ENCODE measurements at regions not wholly inside any gene's neighbourhood (a gene's known extent, or its start where the extent isn't known, plus 50 kb on each side); places are given as distances from the start of the nearest gene placed in this dataset.
"Not testable (repeated sequence)": the region's sequence is repeated elsewhere in the genome, so short reads cannot be mapped to it uniquely, and the experiment has no call there.

DNA sequence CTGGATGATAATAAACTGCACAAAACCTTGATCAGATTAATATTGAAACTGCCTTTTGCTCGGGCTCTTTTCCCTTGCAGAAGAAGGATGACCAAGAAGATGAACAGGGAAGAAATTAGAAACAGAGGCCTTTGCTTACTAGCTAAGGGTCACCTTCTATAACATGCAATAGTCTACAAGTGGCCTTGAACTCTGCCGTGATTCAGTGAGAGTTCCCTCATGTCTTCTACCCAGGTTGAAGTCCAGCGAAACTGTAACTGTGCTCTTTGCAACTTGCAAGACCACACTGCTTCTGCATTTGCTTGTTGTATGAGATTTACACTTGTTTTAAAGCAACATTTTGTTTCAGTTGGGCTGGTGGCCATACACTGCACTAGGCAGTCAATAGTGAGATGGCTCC, 108.4 kb downstream of the IGLL1 start:
- Histone ChIP-seq H3K36me3 (ENCODE audit: control insufficient read depth, insufficient read depth, low read length) (no peaks in the 10 kb centered on the region), H3K4me3 (ENCODE audit: low read depth, low read length) (no peak overlapping the region), H3K27me3 (ENCODE audit: control insufficient read depth, insufficient read depth, low read length) (peaks cover 1% of the 10 kb centered on the region; the same call in 1 of the 2 replicates)
- DNase-seq (ENCODE audit: low read depth) = no peak
- TF ChIP-seq, protein P1, sequence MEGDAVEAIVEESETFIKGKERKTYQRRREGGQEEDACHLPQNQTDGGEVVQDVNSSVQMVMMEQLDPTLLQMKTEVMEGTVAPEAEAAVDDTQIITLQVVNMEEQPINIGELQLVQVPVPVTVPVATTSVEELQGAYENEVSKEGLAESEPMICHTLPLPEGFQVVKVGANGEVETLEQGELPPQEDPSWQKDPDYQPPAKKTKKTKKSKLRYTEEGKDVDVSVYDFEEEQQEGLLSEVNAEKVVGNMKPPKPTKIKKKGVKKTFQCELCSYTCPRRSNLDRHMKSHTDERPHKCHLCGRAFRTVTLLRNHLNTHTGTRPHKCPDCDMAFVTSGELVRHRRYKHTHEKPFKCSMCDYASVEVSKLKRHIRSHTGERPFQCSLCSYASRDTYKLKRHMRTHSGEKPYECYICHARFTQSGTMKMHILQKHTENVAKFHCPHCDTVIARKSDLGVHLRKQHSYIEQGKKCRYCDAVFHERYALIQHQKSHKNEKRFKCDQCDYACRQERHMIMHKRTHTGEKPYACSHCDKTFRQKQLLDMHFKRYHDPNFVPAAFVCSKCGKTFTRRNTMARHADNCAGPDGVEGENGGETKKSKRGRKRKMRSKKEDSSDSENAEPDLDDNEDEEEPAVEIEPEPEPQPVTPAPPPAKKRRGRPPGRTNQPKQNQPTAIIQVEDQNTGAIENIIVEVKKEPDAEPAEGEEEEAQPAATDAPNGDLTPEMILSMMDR (IDR thresholded peaks at IDR 0.05; ENCODE audit: insufficient read depth, low read depth, low read length) = no peak
- POLR2A ChIA-PET = no interaction called here
- CTCF ChIA-PET = no interaction called here

DNA sequence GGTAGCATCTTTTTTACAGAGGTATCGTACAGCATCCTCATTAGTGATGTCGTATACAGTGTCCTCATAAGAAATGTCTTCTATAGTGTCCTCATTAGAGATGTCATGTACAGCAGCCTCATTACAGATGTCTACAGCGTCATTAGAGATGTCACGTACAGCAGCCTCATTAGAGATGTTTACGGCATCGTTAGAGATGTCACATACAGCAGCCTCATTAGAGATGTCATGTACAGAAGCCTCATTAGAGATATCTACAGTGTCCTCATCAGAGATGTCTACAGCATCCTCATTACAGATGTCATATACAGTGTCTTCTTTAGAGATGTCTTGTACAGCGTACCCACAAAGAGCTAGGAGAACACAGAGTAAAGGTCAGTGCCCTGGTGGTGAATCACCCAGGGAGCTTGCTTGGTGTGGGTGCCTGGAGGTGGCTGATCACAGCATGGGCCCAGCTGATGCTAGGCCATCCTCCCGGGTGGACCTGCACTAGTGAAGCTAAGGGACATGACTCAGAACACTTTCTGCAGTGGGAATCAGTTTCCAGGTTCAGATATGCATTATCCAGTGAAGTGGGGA, 109.2 kb downstream of the IGLL1 start:
- ChIA-PET CTCF (no interaction called here), POLR2A (no interaction called here)
- no peak for DNase-seq (ENCODE audit: low read depth)
- Histone ChIP-seq H3K27me3 (ENCODE audit: control insufficient read depth, insufficient read depth, low read length) (peaks cover 3% of the 10 kb centered on the region; the same call in 1 of the 2 replicates), H3K4me3 (ENCODE audit: low read depth, low read length) (no peak overlapping the region), H3K36me3 (ENCODE audit: control insufficient read depth, insufficient read depth, low read length) (no peaks in the 10 kb centered on the region)
- TF ChIP-seq, protein P1 (IDR thresholded peaks at IDR 0.05; ENCODE audit: insufficient read depth, low read depth, low read length) = no peak

DNA sequence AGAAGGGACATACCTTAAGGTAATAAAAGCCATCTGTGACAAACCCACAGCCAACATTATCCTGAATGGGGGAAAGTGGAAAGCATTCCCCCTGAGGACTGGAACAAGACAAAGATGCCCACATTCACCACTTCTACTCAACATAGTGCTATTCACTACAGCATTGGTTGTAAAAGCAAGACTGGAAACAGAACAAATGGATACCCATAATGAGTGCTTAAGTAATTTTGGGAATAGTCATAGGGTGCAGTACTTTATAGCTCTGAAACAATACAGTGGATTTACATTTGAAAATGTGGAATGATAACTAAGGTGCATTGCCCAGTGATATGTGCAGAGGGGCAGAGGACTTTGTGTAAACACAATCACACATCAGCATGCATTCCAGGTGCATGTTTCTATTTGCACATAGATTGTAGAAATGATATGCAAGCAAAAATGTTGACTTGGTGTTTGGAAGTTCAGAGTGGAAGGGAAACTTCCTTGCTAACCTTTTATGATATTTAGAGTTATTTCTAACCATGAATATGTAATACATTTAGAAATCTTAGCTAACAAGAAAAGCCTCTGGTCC, 112.3 kb downstream of the IGLL1 start:
- CTCF ChIA-PET = no interaction called here
- TF ChIP-seq, protein P1 (IDR thresholded peaks at IDR 0.05; ENCODE audit: insufficient read depth, low read depth, low read length) = no peak

DNA sequence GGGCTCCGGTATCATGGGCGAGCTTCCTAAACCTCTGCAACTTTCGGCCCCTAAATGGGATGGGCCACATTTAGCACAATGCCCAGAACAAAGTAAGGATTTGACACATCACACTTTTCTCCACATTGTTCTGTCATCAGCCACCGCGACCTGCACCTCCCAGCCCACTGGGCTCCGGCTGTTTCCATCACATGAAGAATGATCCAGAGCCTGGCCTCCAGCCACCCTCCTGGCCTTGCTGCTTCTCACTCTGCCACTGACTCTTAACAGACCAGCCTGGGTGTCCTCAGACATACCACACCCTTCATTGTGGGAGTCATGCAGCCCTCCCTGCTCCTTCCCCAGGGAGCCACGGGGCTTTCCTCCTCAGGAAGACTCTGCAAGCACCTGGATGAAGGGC, 113.7 kb downstream of the IGLL1 start:
- Histone ChIP-seq H3K4me3 (ENCODE audit: low read depth, low read length) (no peak overlapping the region), H3K27me3 (ENCODE audit: control insufficient read depth, insufficient read depth, low read length) (peaks cover 6% of the 10 kb centered on the region; the same call in 1 of the 2 replicates), H3K36me3 (ENCODE audit: control insufficient read depth, insufficient read depth, low read length) (no peaks in the 10 kb centered on the region)
- TF ChIP-seq, protein P1 (IDR thresholded peaks at IDR 0.05; ENCODE audit: insufficient read depth, low read depth, low read length) = no peak
- POLR2A ChIA-PET = no interaction called here
- DNase-seq (ENCODE audit: low read depth) = no peak
- CTCF ChIA-PET = no interaction called here

More for the DNA sequence above, 112.3 kb downstream of the IGLL1 start:
- Histone ChIP-seq H3K27me3 (ENCODE audit: control insufficient read depth, insufficient read depth, low read length) (peaks cover 6% of the 10 kb centered on the region; the same call in 1 of the 2 replicates), H3K36me3 (ENCODE audit: control insufficient read depth, insufficient read depth, low read length) (no peaks in the 10 kb centered on the region), H3K4me3 (ENCODE audit: low read depth, low read length) (no peak overlapping the region)
- no peak for DNase-seq (ENCODE audit: low read depth)
- POLR2A ChIA-PET = no interaction called here

DNA sequence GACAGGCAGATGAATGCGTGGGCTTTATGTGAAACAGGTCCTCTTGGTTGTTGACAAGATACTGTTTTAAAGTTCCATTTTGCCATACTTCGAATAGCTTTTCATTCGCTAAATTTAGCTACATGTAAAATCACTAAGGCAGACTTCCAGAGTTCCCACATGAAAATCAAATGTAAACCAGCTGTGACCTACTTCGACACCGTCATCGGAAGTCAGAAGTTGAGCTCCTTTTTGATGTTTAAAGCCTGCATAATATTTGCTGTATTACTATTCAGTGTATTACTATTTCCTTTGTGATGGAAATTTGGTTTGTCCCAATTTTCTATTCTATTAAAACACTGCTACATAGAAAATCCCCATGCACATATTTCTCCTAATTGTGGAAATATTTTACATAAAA, 115.3 kb downstream of the IGLL1 start:
- H3K36me3 ChIP-seq (ENCODE audit: control insufficient read depth, insufficient read depth, low read length); H3K4me3 ChIP-seq (ENCODE audit: low read depth, low read length); H3K27me3 ChIP-seq (ENCODE audit: control insufficient read depth, insufficient read depth, low read length); CTCF ChIA-PET; POLR2A ChIA-PET: not testable (repeated sequence)
- DNase-seq (ENCODE audit: low read depth) = peak; percentile 3

DNA sequence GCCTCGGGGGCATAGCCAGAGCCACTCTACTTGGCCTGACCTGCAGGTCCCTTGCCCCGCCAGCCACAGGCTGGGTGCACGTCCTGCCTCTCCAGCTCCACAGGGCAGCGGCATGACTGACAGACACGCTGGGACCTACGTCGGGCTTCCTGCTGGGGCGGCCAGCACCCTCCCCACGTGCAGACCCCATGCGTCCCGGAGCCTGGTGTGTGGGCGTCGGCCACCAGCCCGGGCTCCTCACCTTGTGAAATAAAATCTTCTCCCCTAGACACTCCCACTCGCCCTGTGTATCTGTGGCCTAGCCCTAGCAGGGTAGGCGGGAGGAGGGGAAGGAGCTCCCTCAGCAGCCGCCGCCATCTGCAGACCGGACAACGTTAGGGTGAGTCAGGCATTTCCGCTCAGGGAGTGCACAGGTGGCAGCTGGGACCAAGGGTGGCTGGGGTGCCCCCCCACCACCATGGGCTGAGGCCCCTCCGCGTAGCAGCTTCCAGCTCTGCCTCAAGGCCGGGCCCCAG, 119.5 kb downstream of the IGLL1 start:
- CTCF ChIA-PET; POLR2A ChIA-PET; DNase-seq (ENCODE audit: low read depth); H3K4me3 ChIP-seq (ENCODE audit: low read depth, low read length); H3K36me3 ChIP-seq (ENCODE audit: control insufficient read depth, insufficient read depth, low read length); H3K27me3 ChIP-seq (ENCODE audit: control insufficient read depth, insufficient read depth, low read length): not testable (repeated sequence)

DNA sequence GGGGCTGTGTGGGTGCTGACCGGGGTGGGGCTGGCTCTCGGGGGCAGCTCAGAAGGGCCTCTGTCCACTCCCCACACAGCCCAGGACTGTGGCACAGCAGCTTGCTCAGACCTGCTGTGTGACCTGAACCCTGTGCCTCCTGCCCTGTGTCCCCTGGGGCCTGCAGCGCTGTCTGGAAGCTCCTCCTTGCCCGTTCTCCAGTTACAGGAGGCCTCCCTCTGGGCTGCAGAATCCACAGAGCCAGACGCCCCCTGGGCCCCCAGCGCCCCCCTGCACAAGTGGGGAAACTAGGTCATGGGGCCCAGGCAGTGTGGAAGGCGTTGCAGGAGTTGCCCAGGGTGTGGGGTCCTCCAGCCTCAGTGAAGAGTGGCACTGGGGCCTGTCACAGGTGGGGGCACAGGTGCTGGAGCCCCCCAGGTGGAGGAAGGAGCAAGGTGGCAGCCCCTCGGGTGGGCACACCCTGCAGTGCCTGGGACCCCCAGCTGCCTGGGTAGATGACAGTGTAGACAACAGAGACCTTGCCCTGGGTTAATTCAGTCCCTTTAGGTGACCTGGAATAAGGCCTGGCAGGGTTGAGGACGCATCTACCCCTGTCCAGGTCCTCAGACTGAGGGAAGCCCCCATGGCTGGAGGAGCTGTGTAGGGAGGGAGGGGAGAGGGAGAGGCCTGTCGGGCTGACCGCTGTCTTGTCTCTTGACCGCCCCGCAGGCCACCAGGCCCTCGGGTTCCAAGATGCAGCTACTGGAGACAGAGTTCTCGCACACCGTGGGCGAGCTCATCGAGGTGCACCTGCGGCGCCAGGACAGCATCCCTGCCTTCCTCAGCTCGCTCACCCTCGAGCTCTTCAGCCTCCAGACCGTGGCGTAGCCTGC, 120.2 kb downstream of the IGLL1 start:
- CTCF ChIA-PET; H3K27me3 ChIP-seq (ENCODE audit: control insufficient read depth, insufficient read depth, low read length); POLR2A ChIA-PET; DNase-seq (ENCODE audit: low read depth); H3K4me3 ChIP-seq (ENCODE audit: low read depth, low read length); H3K36me3 ChIP-seq (ENCODE audit: control insufficient read depth, insufficient read depth, low read length): not testable (repeated sequence)

Data from BJ (cell line).